ENCODE measurements at regions not wholly inside any gene's neighbourhood (a gene's known extent, or its start where the extent isn't known, plus 50 kb on each side); places are given as distances from the start of the nearest gene placed in this dataset.

- ATAC-seq = no peak
- H3K9me3 ChIP-seq (ENCODE audit: control insufficient read depth, low read length) = no peaks in the 10 kb centered on the region
- no peaks in the 10 kb centered on the region for H3K27me3 ChIP-seq (ENCODE audit: control insufficient read depth, insufficient read depth)
- DNase-seq = no peak
- no peak overlapping the region for H3K27ac ChIP-seq (ENCODE audit: low read length)
- H3K4me3 ChIP-seq (ENCODE audit: low read length) = no peak overlapping the region
- intact Hi-C loops (cut with DNase I) = no loop called here
- no peaks in the 10 kb centered on the region for H3K4me1 ChIP-seq (ENCODE audit: control insufficient read depth, insufficient read depth, low read length)
- 87% methylated on average over 28 of the region's 28 CpGs for WGBS
Observed at GRCh38 chr16:88290850-88291830, 91.6 kb upstream of the ZNF469 start.

- DNase-seq = no peak
Observed at GRCh38 chr16:88292007-88292970, 90.5 kb upstream of the ZNF469 start.

GRCh38 chr16:88293097-88293496 is 89.7 kb upstream of the ZNF469 start:
- ATAC-seq = no peak
- DNase-seq = no peak
- Histone ChIP-seq H3K4me3 (ENCODE audit: low read length) (no peak overlapping the region), H3K9me3 (ENCODE audit: control insufficient read depth, low read length) (no peaks in the 10 kb centered on the region), H3K27me3 (ENCODE audit: control insufficient read depth, insufficient read depth) (no peaks in the 10 kb centered on the region), H3K4me1 (ENCODE audit: control insufficient read depth, insufficient read depth, low read length) (no peaks in the 10 kb centered on the region), H3K27ac (ENCODE audit: low read length) (no peak overlapping the region)
- intact Hi-C loops (cut with DNase I) = no loop called here
- 96% methylated on average over 4 of the region's 4 CpGs for WGBS

More at GRCh38 chr16:88292007-88292970, 90.5 kb upstream of the ZNF469 start:
- Histone ChIP-seq H3K4me3 (ENCODE audit: low read length) (no peak overlapping the region), H3K4me1 (ENCODE audit: control insufficient read depth, insufficient read depth, low read length) (no peaks in the 10 kb centered on the region), H3K27ac (ENCODE audit: low read length) (no peak overlapping the region), H3K27me3 (ENCODE audit: control insufficient read depth, insufficient read depth) (no peaks in the 10 kb centered on the region), H3K9me3 (ENCODE audit: control insufficient read depth, low read length) (no peaks in the 10 kb centered on the region)
- no peak for ATAC-seq
- WGBS = 90% methylated on average over 19 of the region's 19 CpGs
- intact Hi-C loops (cut with DNase I) = no loop called here

GRCh38 chr16:88295671-88296436 is 86.9 kb upstream of the ZNF469 start:
- no peaks in the 10 kb centered on the region for H3K4me1 ChIP-seq (ENCODE audit: control insufficient read depth, insufficient read depth, low read length)
- ATAC-seq (no peak), DNase-seq (peak in 1 of 3 donors; percentile 29)
- no peaks in the 10 kb centered on the region for H3K9me3 ChIP-seq (ENCODE audit: control insufficient read depth, low read length)
- H3K27ac ChIP-seq (ENCODE audit: low read length) = no peak overlapping the region
- H3K4me3 ChIP-seq (ENCODE audit: low read length) = no peak overlapping the region
- intact Hi-C loops (cut with DNase I) = no loop called here
- no peaks in the 10 kb centered on the region for H3K27me3 ChIP-seq (ENCODE audit: control insufficient read depth, insufficient read depth)
- 55% methylated on average over 20 of the region's 20 CpGs for WGBS

GRCh38 chr16:88296437-88297177 is 86.2 kb upstream of the ZNF469 start:
- no peaks in the 10 kb centered on the region for H3K9me3 ChIP-seq (ENCODE audit: control insufficient read depth, low read length)
- no peaks in the 10 kb centered on the region for H3K27me3 ChIP-seq (ENCODE audit: control insufficient read depth, insufficient read depth)
- DNase-seq = no peak
- no peak for ATAC-seq
- H3K27ac ChIP-seq (ENCODE audit: low read length) = no peak overlapping the region
- no peak overlapping the region for H3K4me3 ChIP-seq (ENCODE audit: low read length)
- WGBS = 80% methylated on average over 19 of the region's 19 CpGs
- H3K4me1 ChIP-seq (ENCODE audit: control insufficient read depth, insufficient read depth, low read length) = no peaks in the 10 kb centered on the region
- intact Hi-C loops (cut with DNase I) = no loop called here

- DNase-seq = no peak
- 86% methylated on average over 22 of the region's 22 CpGs for WGBS
- no peak overlapping the region for H3K27ac ChIP-seq (ENCODE audit: low read length)
- H3K4me1 ChIP-seq (ENCODE audit: control insufficient read depth, insufficient read depth, low read length) = no peaks in the 10 kb centered on the region
- no peaks in the 10 kb centered on the region for H3K27me3 ChIP-seq (ENCODE audit: control insufficient read depth, insufficient read depth)
- no peak for ATAC-seq
- H3K9me3 ChIP-seq (ENCODE audit: control insufficient read depth, low read length) = no peaks in the 10 kb centered on the region
- intact Hi-C loops (cut with DNase I) = no loop called here
- H3K4me3 ChIP-seq (ENCODE audit: low read length) = no peak overlapping the region
Observed at GRCh38 chr16:88297178-88297720, 85.5 kb upstream of the ZNF469 start.

GRCh38 chr16:88298181-88298832 is 84.5 kb upstream of the ZNF469 start:
- intact Hi-C loops (cut with DNase I) = no loop called here
- peak; percentile 62 to 85 for ATAC-seq
- DNase-seq = peak; percentile 75 to 86 (median 79)
- Histone ChIP-seq H3K9me3 (ENCODE audit: control insufficient read depth, low read length) (no peaks in the 10 kb centered on the region), H3K4me1 (ENCODE audit: control insufficient read depth, insufficient read depth, low read length) (no peaks in the 10 kb centered on the region), H3K4me3 (ENCODE audit: low read length) (no peak overlapping the region), H3K27me3 (ENCODE audit: control insufficient read depth, insufficient read depth) (no peaks in the 10 kb centered on the region), H3K27ac (ENCODE audit: low read length) (no peak overlapping the region)
- 40% methylated on average over 16 of the region's 16 CpGs for WGBS

- intact Hi-C loops (cut with DNase I) = no loop called here
- WGBS = 69% methylated on average over 14 of the region's 14 CpGs
- H3K9me3 ChIP-seq (ENCODE audit: control insufficient read depth, low read length) = no peaks in the 10 kb centered on the region
- ATAC-seq (no peak), DNase-seq (peak in 2 of 3 donors; percentile 9 to 20)
- no peaks in the 10 kb centered on the region for H3K27me3 ChIP-seq (ENCODE audit: control insufficient read depth, insufficient read depth)
- H3K4me1 ChIP-seq (ENCODE audit: control insufficient read depth, insufficient read depth, low read length) = peaks cover 3% of the 10 kb centered on the region
- H3K4me3 ChIP-seq (ENCODE audit: low read length) = no peak overlapping the region
- H3K27ac ChIP-seq (ENCODE audit: low read length) = no peak overlapping the region
Observed at GRCh38 chr16:88298833-88299745, 83.7 kb upstream of the ZNF469 start.
